AG20443 (cell line): ENCODE measurements at regions not wholly inside any gene's neighbourhood (a gene's known extent, or its start where the extent isn't known, plus 50 kb on each side); places are given as distances from the start of the nearest gene placed in this dataset.

ENCODE experiments used
- DNase-seq: peaks from one replicate; pipeline ENCODE4 v3.0.0; 2012; ENCODE audit warnings: low spot score, mixed read lengths

- DNase-seq = peak; percentile 14
Observed at GRCh38 chrX:131704136-131704695, 160.3 kb downstream of the OR13H1 start.

GRCh38 chrX:131709553-131709952, 165.7 kb downstream of the OR13H1 start:
- DNase-seq = no peak

GRCh38 chrX:131711478-131711867, 167.6 kb downstream of the OR13H1 start:
- DNase-seq = no peak

GRCh38 chrX:131723646-131724045, 179.8 kb downstream of the OR13H1 start:
- DNase-seq = no peak

- DNase-seq = no peak
Observed at GRCh38 chrX:131724292-131724691, 180.4 kb downstream of the OR13H1 start.

- no peak for DNase-seq
Observed at GRCh38 chrX:131725001-131725654, 181.3 kb downstream of the OR13H1 start.

GRCh38 chrX:131727778-131728177, 183.9 kb downstream of the OR13H1 start:
- no peak for DNase-seq

GRCh38 chrX:131728295-131729145, 184.6 kb downstream of the OR13H1 start:
- DNase-seq = no peak

- no peak for DNase-seq
Observed at GRCh38 chrX:131729295-131729694, 185.4 kb downstream of the OR13H1 start.

GRCh38 chrX:131734621-131735020, 190.7 kb downstream of the OR13H1 start:
- DNase-seq = peak; percentile 8

GRCh38 chrX:131735127-131735526, 191.3 kb downstream of the OR13H1 start:
- no peak for DNase-seq

GRCh38 chrX:131739823-131740222, 195.9 kb downstream of the OR13H1 start:
- no peak for DNase-seq

- no peak for DNase-seq
Observed at GRCh38 chrX:131741103-131741581, 197.3 kb downstream of the OR13H1 start.

- DNase-seq = no peak
Observed at GRCh38 chrX:131745942-131746489, 202.1 kb downstream of the OR13H1 start.

GRCh38 chrX:131746491-131746968, 202.7 kb downstream of the OR13H1 start:
- DNase-seq = peak; percentile 36

- no peak for DNase-seq
Observed at GRCh38 chrX:131747173-131747572, 203.3 kb downstream of the OR13H1 start.

GRCh38 chrX:131752493-131753198, 208.8 kb downstream of the OR13H1 start:
- DNase-seq = no peak

GRCh38 chrX:131762802-131763234, 218.9 kb downstream of the OR13H1 start:
- DNase-seq = peak; percentile 18

GRCh38 chrX:131763674-131764073, 219.8 kb downstream of the OR13H1 start:
- DNase-seq = no peak

GRCh38 chrX:131764216-131764615, 220.3 kb downstream of the OR13H1 start:
- no peak for DNase-seq

GRCh38 chrX:131778269-131779218, 234.7 kb downstream of the OR13H1 start:
- no peak for DNase-seq
